GM12878 (cell line): ENCODE measurements at regions not wholly inside any gene's neighbourhood (a gene's known extent, or its start where the extent isn't known, plus 50 kb on each side); places are given as distances from the start of the nearest gene placed in this dataset.

Experiments
- ATAC-seq: fragments of 200-7000 bp; cut with Tn5 transposase; 3 replicates; pipeline ENCODE4 v1.9.1; 2020; ENCODE audit warnings: mild to moderate bottlenecking, moderate library complexity
- BruUV-seq: library from RNA; stranded (reverse); fragments of 400-500 nt; replicated peaks from 2 replicates; lab custom pipeline; 2021; lab: Mats Ljungman, UMichigan
- CTCF ChIA-PET: fragments of 300-600 bp; sonication (Branson Sonifier 250); formaldehyde crosslinking; extraction: SDS; loops from one replicate; lab custom pipeline; 2021; ENCODE audit warnings: inconsistent platforms; lab: Yijun Ruan, JAX
- POLR2A ChIA-PET: fragments of 350-600 bp; formaldehyde crosslinking; extraction: SDS; loops from one replicate; lab custom pipeline; 2021; ENCODE audit warnings: inconsistent platforms; lab: Charles Lee
- RAD21 ChIA-PET: fragments of 300-600 bp; sonication (Branson Sonifier 250); formaldehyde crosslinking; loops from one replicate; lab custom pipeline; 2023; ENCODE audit warnings: antibody characterized with exemption; ENCODE audit not compliant: unreplicated experiment; lab: Charles Lee
- SMC1A ChIA-PET: fragments of 300-600 bp; sonication (Branson Sonifier 250); formaldehyde crosslinking; loops from one replicate; lab custom pipeline; 2023; ENCODE audit not compliant: unreplicated experiment, uncharacterized antibody; lab: Charles Lee
- DNase-seq: peaks from one replicate; pipeline ENCODE4 v3.0.0-alpha.2; 2011; ENCODE audit warnings: low read depth, low spot score
- FAIRE-seq: peaks from 3 replicates; lab custom pipeline; 2011; peaks lifted over from hg19 to GRCh38; lab: Jason Lieb, UNC
- H2AFZ ChIP-seq: 2 replicates; pipeline ENCODE4 v1.6.0; 2011; ENCODE audit warnings: low read depth, low read length, control low read depth; ENCODE audit not compliant: control insufficient read depth
- H3K27ac ChIP-seq: 2 replicates; pipeline ENCODE4 v1.5.1; 2011; ENCODE audit warnings: control low read depth; ENCODE audit not compliant: control insufficient read depth, insufficient read depth
- H3K27me3 ChIP-seq, 2 experiments: replicated peaks in 1 of 2; 2 replicates each; pipeline versions ENCODE4 v1.6.0 to v1.6.1; 2011; ENCODE audit warnings: low read length in 1 of 2; ENCODE audit not compliant: control insufficient read depth in 2 of 2, insufficient read depth in 2 of 2
- H3K36me3 ChIP-seq, 2 experiments: 2 replicates each; pipeline ENCODE4 v1.5.1; 2011; ENCODE audit warnings: low read length in 1 of 2; ENCODE audit not compliant: control insufficient read depth in 2 of 2, insufficient read depth in 2 of 2
- H3K4me1 ChIP-seq: 2 replicates; pipeline ENCODE4 v1.6.1; 2011; ENCODE audit warnings: mild to moderate bottlenecking, low read length, moderate library complexity, mixed read lengths; ENCODE audit not compliant: control insufficient read depth, insufficient read depth
- H3K4me2 ChIP-seq: 2 replicates; pipeline ENCODE4 v1.6.0; 2011; ENCODE audit warnings: control low read depth; ENCODE audit not compliant: control insufficient read depth, insufficient read depth
- H3K4me3 ChIP-seq: fragments of 200-600 bp; sonication (generic); 2 replicates; pipeline ENCODE4 v1.5.1; 2016
- H3K79me2 ChIP-seq: 2 replicates; pipeline ENCODE4 v1.6.0; 2011; ENCODE audit warnings: low read length; ENCODE audit not compliant: control insufficient read depth, insufficient read depth
- H3K9ac ChIP-seq: 2 replicates; pipeline ENCODE4 v1.8.0; 2011; ENCODE audit warnings: low read length, control low read depth, mixed read lengths; ENCODE audit not compliant: control insufficient read depth, insufficient read depth
- H3K9me3 ChIP-seq: replicated peaks from 3 replicates; pipeline ENCODE4 v1.5.1; 2011; ENCODE audit warnings: mild to moderate bottlenecking, low read length; ENCODE audit not compliant: control insufficient read depth, insufficient read depth
- H4K20me1 ChIP-seq: 2 replicates; pipeline ENCODE4 v1.6.0; 2011; ENCODE audit not compliant: control insufficient read depth, insufficient read depth
- CHD2 ChIP-seq: IDR thresholded peaks from 2 replicates; pipeline ENCODE4 v1.6.1; 2011; ENCODE audit warnings: low read depth, low read length, improper control_type of control experiment, borderline replicate concordance
- E2F8 ChIP-seq: fragments of 450-650 bp; IDR thresholded peaks from 2 replicates; pipeline ENCODE4 v1.6.1; 2018; ENCODE audit warnings: mild to moderate bottlenecking, low read depth, moderate library complexity; ENCODE audit not compliant: partially characterized antibody
- EZH2 ChIP-seq: IDR thresholded peaks from 2 replicates; pipeline ENCODE4 v1.6.1; 2012; ENCODE audit warnings: low read depth, mild to moderate bottlenecking, control low read depth, inconsistent platforms, low read length, borderline replicate concordance; ENCODE audit not compliant: control insufficient read depth
- GABPA ChIP-seq: IDR thresholded peaks from 2 replicates; pipeline ENCODE4 v1.6.1; 2014; ENCODE audit warnings: antibody characterized with exemption, low read depth, mild to moderate bottlenecking, inconsistent platforms
- HCFC1 ChIP-seq: fragments of 150-350 bp; IDR thresholded peaks from 2 replicates; pipeline ENCODE4 v1.6.1; 2014; ENCODE audit warnings: low read length
- IRF3 ChIP-seq: fragments of 450-650 bp; IDR thresholded peaks from 2 replicates; pipeline ENCODE4 v1.6.1; 2014; ENCODE audit warnings: mild to moderate bottlenecking
- IRF4 ChIP-seq: IDR thresholded peaks from 2 replicates; pipeline ENCODE4 v1.6.1; 2011; ENCODE audit warnings: low read depth, low read length
- MYB ChIP-seq: fragments of 150-350 bp; IDR thresholded peaks from 2 replicates; pipeline ENCODE4 v1.6.1; 2014; ENCODE audit warnings: mild to moderate bottlenecking, low read depth, low read length, borderline replicate concordance
- POLR2AphosphoS5 ChIP-seq: IDR thresholded peaks from 2 replicates; pipeline ENCODE4 v1.6.1; 2011; ENCODE audit warnings: mild to moderate bottlenecking, low read length, inconsistent platforms
- POU2F2 ChIP-seq: IDR thresholded peaks from 3 replicates; pipeline ENCODE4 v1.6.1; 2011; ENCODE audit warnings: low read depth, mild to moderate bottlenecking, low read length, borderline replicate concordance
- SIX5 ChIP-seq: IDR thresholded peaks from 2 replicates; pipeline ENCODE4 v1.6.1; 2011; ENCODE audit warnings: mild to moderate bottlenecking, low read depth, low read length, moderate library complexity; ENCODE audit not compliant: severe bottlenecking
- SMAD5 ChIP-seq: IDR thresholded peaks from 2 replicates; pipeline ENCODE4 v1.6.1; 2016; ENCODE audit warnings: antibody characterized with exemption, low read depth
- TAF1 ChIP-seq: IDR thresholded peaks from 2 replicates; pipeline ENCODE4 v1.6.1; 2011; ENCODE audit warnings: mild to moderate bottlenecking, low read depth, low read length, borderline replicate concordance
- ZNF592 ChIP-seq: fragments of 450-650 bp; IDR thresholded peaks from 2 replicates; pipeline ENCODE4 v1.6.1; 2017; ENCODE audit warnings: mild to moderate bottlenecking, moderate library complexity
- ZZZ3 ChIP-seq: IDR thresholded peaks from 2 replicates; pipeline ENCODE4 v1.6.1; 2011; ENCODE audit warnings: low read depth; ENCODE audit not compliant: control insufficient read depth, insufficient read length
- WGBS: methylation state at CpG from one replicate; pipeline ENCODE4 v1.1.6; 2016; ENCODE audit warnings: low lambda C conversion rate; ENCODE audit not compliant: insufficient replicate concordance, insufficient coverage; ENCODE audit errors: missing lambda C conversion rate; 5-methylcytosine and 5-hydroxymethylcytosine counted together
- in situ Hi-C: fragments of 300-500 bp; cut with MboI; formaldehyde crosslinking; loops from 9 replicates; pipeline ENCODE4 v1.14.3; 2018; ENCODE audit warnings: mixed read lengths
- intact Hi-C: fragments of 100-400 bp; cut with micrococcal nuclease; formaldehyde crosslinking; loops from one replicate; pipeline ENCODE4 v1.14.2; 2022; ENCODE audit not compliant: unreplicated experiment

GRCh38 chr11:70883973-70884623, 368.3 kb downstream of the SHANK2 start:
- TF ChIP-seq GABPA (no peak), HCFC1 (no peak), CHD2 (no peak), EZH2 (no peak), POLR2AphosphoS5 (no peak), POU2F2 (no peak), ZNF592 (no peak), TAF1 (no peak), SMAD5 (no peak), SIX5 (no peak), MYB (no peak), IRF3 (no peak), E2F8 (no peak), IRF4 (no peak), ZZZ3 (no peak)
- Histone ChIP-seq H3K9ac (no peak overlapping the region), H3K4me1 (no peaks in the 10 kb centered on the region), H3K4me3 (no peak overlapping the region), H3K79me2 (no peaks in the 10 kb centered on the region), H3K9me3 (no peaks in the 10 kb centered on the region), H3K36me3 (no peaks in the 10 kb centered on the region), H2AFZ (no peak overlapping the region), H3K27ac (no peak overlapping the region), H3K27me3 (no peaks in the 10 kb centered on the region; a peak in 1 of 4 replicates), H4K20me1 (no peaks in the 10 kb centered on the region), H3K4me2 (no peak overlapping the region)
- no peak for FAIRE-seq
- ATAC-seq, result no peak
- ChIA-PET SMC1A (no interaction called here), RAD21 (no interaction called here), POLR2A (no interaction called here), CTCF (no interaction called here)
- intact Hi-C loops, result no loop called here
- in situ Hi-C loops, result no loop called here
- no peak for DNase-seq
- WGBS, result 3% methylated on average over 12 of the region's 12 CpGs
- BruUV-seq, result no TSS peak
